Naive thymus-derived CD4-positive, alpha-beta T cell (primary cell): ENCODE measurements at regions not wholly inside any gene's neighbourhood (a gene's known extent, or its start where the extent isn't known, plus 50 kb on each side); places are given as distances from the start of the nearest gene placed in this dataset.
A peak's percentile ranks its signal among the peaks of the same experiment; 100 is the strongest.
"Not testable (repeated sequence)": the region's sequence is repeated elsewhere in the genome, so short reads cannot be mapped to it uniquely, and the experiment has no call there.

Source experiments
- ATAC-seq: fragments of 150-1000 bp; cut with Tn5 transposase; 2 replicates; pipeline ENCODE4 v1.10.0; 2021; ENCODE audit warnings: mild to moderate bottlenecking, moderate library complexity
- CTCF ChIA-PET: fragments of 350-600 bp; sonication (Branson Sonifier 250); formaldehyde crosslinking; loops from one replicate; lab custom pipeline; 2021; ENCODE audit warnings: antibody characterized with exemption; lab: Charles Lee
- POLR2A ChIA-PET: fragments of 350-600 bp; sonication (Branson Sonifier 250); formaldehyde crosslinking; loops from one replicate; lab custom pipeline; 2021; ENCODE audit warnings: antibody characterized with exemption, inconsistent platforms; lab: Charles Lee
- DNase-seq, 9 donors: peaks; one replicate each; pipeline versions ENCODE4 v3.0.0 to v3.0.0-alpha.2; 2020 to 2022; ENCODE audit warnings: mixed read lengths in 1 of 9
- H3K27ac ChIP-seq: one replicate; pipeline ENCODE4 v1.7.0; 2013; ENCODE audit warnings: mild to moderate bottlenecking, low read depth, low read length, moderate library complexity
- H3K27me3 ChIP-seq, 2 donors: one replicate each; pipeline ENCODE4 v1.7.0; 2013; ENCODE audit warnings: low read length in 2 of 2, mild to moderate bottlenecking in 2 of 2, moderate library complexity in 2 of 2; ENCODE audit not compliant: control insufficient read depth in 2 of 2, insufficient read depth in 2 of 2
- H3K36me3 ChIP-seq, 3 experiments: 1 replicate in 2 of 3; 2 replicates in 1 of 3; pipeline ENCODE4 v1.7.0; 2013; ENCODE audit warnings: low read length in 3 of 3, mild to moderate bottlenecking in 3 of 3, moderate library complexity in 1 of 3; ENCODE audit not compliant: insufficient read depth in 3 of 3, control insufficient read depth in 2 of 3
- H3K4me1 ChIP-seq, 2 donors: one replicate each; pipeline ENCODE4 v1.7.0; 2013; ENCODE audit warnings: low read length in 2 of 2, mild to moderate bottlenecking in 2 of 2, moderate library complexity in 1 of 2; ENCODE audit not compliant: control insufficient read depth in 2 of 2, insufficient read depth in 2 of 2
- H3K4me3 ChIP-seq: 2 replicates; pipeline ENCODE4 v1.7.0; 2013; ENCODE audit warnings: mild to moderate bottlenecking, low read length
- H3K9me3 ChIP-seq, 3 experiments: 1 replicate in 2 of 3; 2 replicates in 1 of 3; pipeline ENCODE4 v1.7.0; 2013; ENCODE audit warnings: low read length in 3 of 3; ENCODE audit not compliant: control insufficient read depth in 2 of 3
- H3K27ac Mint-ChIP-seq, 9 donors: one replicate each; pipeline ENCODE4 v1.8.0; 2020 to 2022; ENCODE audit warnings: mixed read lengths in 9 of 9, mild to moderate bottlenecking in 8 of 9, moderate library complexity in 5 of 9, inconsistent platforms in 2 of 9
- H3K27me3 Mint-ChIP-seq, 5 donors: one replicate each; pipeline ENCODE4 v1.8.0; 2021 to 2022; ENCODE audit warnings: mixed read lengths in 5 of 5, mild to moderate bottlenecking in 1 of 5
- H3K36me3 Mint-ChIP-seq, 5 donors: one replicate each; pipeline ENCODE4 v1.8.0; 2020 to 2022; ENCODE audit warnings: mixed read lengths in 5 of 5, mild to moderate bottlenecking in 3 of 5, inconsistent platforms in 1 of 5
- H3K4me1 Mint-ChIP-seq, 7 donors: one replicate each; pipeline ENCODE4 v1.8.0; 2020 to 2022; ENCODE audit warnings: mixed read lengths in 7 of 7, mild to moderate bottlenecking in 3 of 7, inconsistent platforms in 1 of 7
- H3K4me3 Mint-ChIP-seq, 10 donors: one replicate each; pipeline ENCODE4 v1.8.0; 2020 to 2022; ENCODE audit warnings: mild to moderate bottlenecking in 10 of 10, mixed read lengths in 10 of 10, moderate library complexity in 6 of 10, inconsistent platforms in 2 of 10
- H3K9me3 Mint-ChIP-seq, 11 donors: one replicate each; pipeline ENCODE4 v1.8.0; 2020 to 2022; ENCODE audit warnings: mixed read lengths in 11 of 11, mild to moderate bottlenecking in 4 of 11, inconsistent platforms in 1 of 11, moderate library complexity in 1 of 11
- intact Hi-C, 2 donors: fragments of 100-400 bp; cut with micrococcal nuclease; formaldehyde crosslinking; loops; one replicate each; pipeline ENCODE4 v1.15.1; 2023

- Histone ChIP-seq H3K27me3 (no peaks in the 10 kb centered on the region), H3K9me3 (peaks cover 0 to 8% (median 0%) of the 10 kb centered on the region in 3 experiments), H3K4me1 (no peaks in the 10 kb centered on the region), H3K36me3 (no peaks in the 10 kb centered on the region), H3K27ac (no peak overlapping the region), H3K4me3 (no peak overlapping the region)
- H3K4me3 Mint-ChIP-seq: no peak overlapping the region
- peaks cover 9 to 23% (median 16%) of the 10 kb centered on the region in 11 donors for H3K9me3 Mint-ChIP-seq
- ChIA-PET CTCF (no interaction called here), POLR2A (no interaction called here)
- DNase-seq: no peak
- intact Hi-C loops: no loop called here
- no peak overlapping the region for H3K27ac Mint-ChIP-seq
- peaks cover 28 to 61% (median 44%) of the 10 kb centered on the region in 5 donors for H3K27me3 Mint-ChIP-seq
- H3K4me1 Mint-ChIP-seq: no peaks in the 10 kb centered on the region
- ATAC-seq: no peak
- peaks cover 0 to 9% (median 4%) of the 10 kb centered on the region in 5 donors for H3K36me3 Mint-ChIP-seq
Measured at GRCh38 chr1:157218671-157219070, 80.5 kb upstream of the ETV3 start.

- H3K27ac Mint-ChIP-seq: no peak overlapping the region
- Histone ChIP-seq H3K9me3 (peaks cover 0 to 9% (median 0%) of the 10 kb centered on the region in 3 experiments), H3K4me1 (no peaks in the 10 kb centered on the region), H3K27ac (no peak overlapping the region), H3K36me3 (no peaks in the 10 kb centered on the region), H3K4me3 (no peak overlapping the region), H3K27me3 (no peaks in the 10 kb centered on the region)
- peaks cover 27 to 64% (median 43%) of the 10 kb centered on the region in 5 donors for H3K27me3 Mint-ChIP-seq
- POLR2A ChIA-PET: no interaction called here
- H3K4me3 Mint-ChIP-seq: peak overlapping the region in 1 of 10 donors; percentile 18
- H3K4me1 Mint-ChIP-seq: no peaks in the 10 kb centered on the region
- intact Hi-C loops: no loop called here
- H3K36me3 Mint-ChIP-seq: peaks cover 0 to 11% (median 4%) of the 10 kb centered on the region in 5 donors
- DNase-seq (no peak), ATAC-seq (no peak)
- peaks cover 17 to 35% (median 26%) of the 10 kb centered on the region in 11 donors for H3K9me3 Mint-ChIP-seq
- CTCF ChIA-PET: no interaction called here
Measured at GRCh38 chr1:157217486-157217885, 79.3 kb upstream of the ETV3 start.

- H3K4me3 ChIP-seq: no peak overlapping the region
- Mint-ChIP-seq H3K4me3 (no peak overlapping the region), H3K4me1 (no peaks in the 10 kb centered on the region), H3K36me3 (peaks cover 0 to 11% (median 4%) of the 10 kb centered on the region in 5 donors), H3K27ac (no peak overlapping the region), H3K27me3 (peaks cover 31 to 56% (median 43%) of the 10 kb centered on the region in 5 donors), H3K9me3 (peaks cover 17 to 48% (median 26%) of the 10 kb centered on the region in 11 donors)
- DNase-seq: no peak
- ChIA-PET POLR2A (no interaction called here), CTCF (no interaction called here)
- peaks cover 0 to 9% (median 0%) of the 10 kb centered on the region in 3 experiments for H3K9me3 ChIP-seq
- no peaks in the 10 kb centered on the region for H3K36me3 ChIP-seq
- no peaks in the 10 kb centered on the region for H3K27me3 ChIP-seq
- ATAC-seq: no peak
- no peak overlapping the region for H3K27ac ChIP-seq
- intact Hi-C loops: no loop called here
- no peaks in the 10 kb centered on the region for H3K4me1 ChIP-seq
Measured at GRCh38 chr1:157213836-157214235, 75.6 kb upstream of the ETV3 start.

GRCh38 chr1:157209514-157209913 lies 71.3 kb upstream of the ETV3 start:
- Histone ChIP-seq H3K27ac (no peak overlapping the region), H3K9me3 (peaks cover 0 to 6% (median 0%) of the 10 kb centered on the region in 3 experiments), H3K4me3 (no peak overlapping the region), H3K4me1 (no peaks in the 10 kb centered on the region), H3K27me3 (no peaks in the 10 kb centered on the region), H3K36me3 (no peaks in the 10 kb centered on the region)
- no peak for ATAC-seq
- intact Hi-C loops: no loop called here
- H3K36me3 Mint-ChIP-seq: peaks cover 0 to 7% (median 0%) of the 10 kb centered on the region in 5 donors
- peaks cover 19 to 49% (median 40%) of the 10 kb centered on the region in 5 donors for H3K27me3 Mint-ChIP-seq
- ChIA-PET CTCF (no interaction called here), POLR2A (no interaction called here)
- no peak overlapping the region for H3K4me3 Mint-ChIP-seq
- H3K27ac Mint-ChIP-seq: no peak overlapping the region
- H3K9me3 Mint-ChIP-seq: peaks cover 11 to 33% (median 18%) of the 10 kb centered on the region in 11 donors
- H3K4me1 Mint-ChIP-seq: no peaks in the 10 kb centered on the region
- no peak for DNase-seq

- H3K4me1 Mint-ChIP-seq, H3K27ac Mint-ChIP-seq, H3K4me1 ChIP-seq, POLR2A ChIA-PET, ATAC-seq, H3K27ac ChIP-seq, CTCF ChIA-PET, H3K27me3 ChIP-seq, H3K4me3 ChIP-seq, DNase-seq, intact Hi-C loops, H3K9me3 ChIP-seq, H3K9me3 Mint-ChIP-seq, H3K36me3 ChIP-seq, H3K36me3 Mint-ChIP-seq, H3K4me3 Mint-ChIP-seq: not testable (repeated sequence)
- peaks cover 16 to 44% (median 22%) of the 10 kb centered on the region in 5 donors for H3K27me3 Mint-ChIP-seq
Measured at GRCh38 chr1:157205982-157206381, 67.8 kb upstream of the ETV3 start.

- Mint-ChIP-seq H3K27me3 (peaks cover 6 to 37% (median 27%) of the 10 kb centered on the region in 5 donors), H3K9me3 (peaks cover 0 to 1% (median 0%) of the 10 kb centered on the region in 11 donors), H3K36me3 (no peaks in the 10 kb centered on the region), H3K4me1 (no peaks in the 10 kb centered on the region), H3K4me3 (no peak overlapping the region), H3K27ac (no peak overlapping the region)
- Histone ChIP-seq H3K4me1 (no peaks in the 10 kb centered on the region), H3K36me3 (no peaks in the 10 kb centered on the region), H3K27me3 (no peaks in the 10 kb centered on the region), H3K4me3 (no peak overlapping the region), H3K9me3 (no peaks in the 10 kb centered on the region), H3K27ac (no peak overlapping the region)
- DNase-seq (no peak), ATAC-seq (no peak)
- intact Hi-C loops: no loop called here
- ChIA-PET CTCF (no interaction called here), POLR2A (no interaction called here)
Measured at GRCh38 chr1:157203166-157203565, 65.0 kb upstream of the ETV3 start.

- no peak overlapping the region for H3K4me3 ChIP-seq
- no peaks in the 10 kb centered on the region for H3K27me3 ChIP-seq
- ATAC-seq (no peak), DNase-seq (no peak)
- Mint-ChIP-seq H3K27ac (no peak overlapping the region), H3K36me3 (no peaks in the 10 kb centered on the region), H3K4me3 (no peak overlapping the region), H3K27me3 (peaks cover 6 to 37% (median 27%) of the 10 kb centered on the region in 5 donors), H3K4me1 (no peaks in the 10 kb centered on the region), H3K9me3 (peaks cover 0 to 1% (median 0%) of the 10 kb centered on the region in 11 donors)
- CTCF ChIA-PET: no interaction called here
- H3K27ac ChIP-seq: no peak overlapping the region
- POLR2A ChIA-PET: no interaction called here
- intact Hi-C loops: no loop called here
- H3K9me3 ChIP-seq: no peaks in the 10 kb centered on the region
- H3K4me1 ChIP-seq: no peaks in the 10 kb centered on the region
- no peaks in the 10 kb centered on the region for H3K36me3 ChIP-seq
Measured at GRCh38 chr1:157202331-157202730, 64.1 kb upstream of the ETV3 start.
